WTC11 (cell line): ENCODE measurements at regions not wholly inside any gene's neighbourhood (a gene's known extent, or its start where the extent isn't known, plus 50 kb on each side); places are given as distances from the start of the nearest gene placed in this dataset.

ENCODE experiments used
- ATAC-seq: fragments of 200-7000 bp; cut with Tn5 transposase; 2 replicates; pipeline ENCODE4 v1.10.0; 2021; ENCODE audit warnings: mild to moderate bottlenecking, moderate library complexity
- CTCF ChIA-PET: fragments of 300-600 bp; sonication (Branson Sonifier 250); formaldehyde crosslinking; loops from one replicate; lab custom pipeline; 2021; ENCODE audit warnings: antibody characterized with exemption; lab: Charles Lee
- POLR2A ChIA-PET: fragments of 350-600 bp; sonication (Branson Sonifier 250); formaldehyde crosslinking; loops from one replicate; lab custom pipeline; 2021; ENCODE audit warnings: antibody characterized with exemption; lab: Charles Lee
- DNase-seq: peaks from one replicate; pipeline ENCODE4 v3.0.0; 2021; ENCODE audit warnings: low spot score
- H3K27ac Mint-ChIP-seq: 2 replicates; pipeline ENCODE4 v1.8.0; 2021; ENCODE audit warnings: mixed read lengths
- H3K27me3 Mint-ChIP-seq: 2 replicates; pipeline ENCODE4 v1.8.0; 2021; ENCODE audit warnings: low read depth, mild to moderate bottlenecking, moderate library complexity, mixed read lengths
- H3K36me3 Mint-ChIP-seq: 2 replicates; pipeline ENCODE4 v1.8.0; 2021; ENCODE audit warnings: mixed read lengths
- H3K4me1 Mint-ChIP-seq: 2 replicates; pipeline ENCODE4 v1.8.0; 2022; ENCODE audit warnings: mixed read lengths
- H3K4me3 Mint-ChIP-seq: 2 replicates; pipeline ENCODE4 v1.8.0; 2021; ENCODE audit warnings: mild to moderate bottlenecking, moderate library complexity, mixed read lengths
- H3K9me3 Mint-ChIP-seq: 2 replicates; pipeline ENCODE4 v1.8.0; 2021; ENCODE audit warnings: mixed read lengths
- FOXJ3 ChIP-seq: sonication (generic); formaldehyde crosslinking; IDR thresholded peaks from 2 replicates; pipeline ENCODE4 v1.9.0; 2021; ENCODE audit warnings: missing genetic modification reagents, mild to moderate bottlenecking, borderline replicate concordance
- FOXP4 ChIP-seq: sonication (generic); formaldehyde crosslinking; IDR thresholded peaks from 2 replicates; pipeline ENCODE4 v1.8.0; 2022; ENCODE audit warnings: mild to moderate bottlenecking, missing genetic modification reagents
- HMGXB4 ChIP-seq: sonication (generic); formaldehyde crosslinking; IDR thresholded peaks from 2 replicates; pipeline ENCODE4 v1.8.1; 2023; ENCODE audit warnings: mild to moderate bottlenecking, moderate library complexity, missing genetic modification reagents
- JUN ChIP-seq: sonication (generic); formaldehyde crosslinking; IDR thresholded peaks from 2 replicates; pipeline ENCODE4 v1.8.0; 2023; ENCODE audit warnings: mild to moderate bottlenecking, missing genetic modification reagents
- NFYB ChIP-seq: sonication (generic); formaldehyde crosslinking; conservative IDR thresholded peaks from 2 replicates; pipeline ENCODE4 v1.8.0; 2022; ENCODE audit warnings: low read depth, missing genetic modification reagents
- PRDM15 ChIP-seq: sonication (generic); formaldehyde crosslinking; IDR thresholded peaks from 2 replicates; pipeline ENCODE4 v1.8.0; 2022; ENCODE audit warnings: missing genetic modification reagents
- RELA ChIP-seq: sonication (generic); formaldehyde crosslinking; IDR thresholded peaks from 2 replicates; pipeline ENCODE4 v1.8.1; 2022; ENCODE audit warnings: missing genetic modification reagents, mild to moderate bottlenecking, borderline replicate concordance
- STAT6 ChIP-seq: sonication (generic); formaldehyde crosslinking; conservative IDR thresholded peaks from 2 replicates; pipeline ENCODE4 v1.8.1; 2023; ENCODE audit warnings: mild to moderate bottlenecking, low read depth, missing genetic modification reagents, moderate library complexity
- TCF7 ChIP-seq: sonication (generic); formaldehyde crosslinking; IDR thresholded peaks from 2 replicates; pipeline ENCODE4 v1.8.0; 2022; ENCODE audit warnings: mild to moderate bottlenecking, low read depth, missing genetic modification reagents, moderate library complexity
- ZBTB43 ChIP-seq: sonication (generic); formaldehyde crosslinking; IDR thresholded peaks from 2 replicates; pipeline ENCODE4 v1.8.1; 2023; ENCODE audit warnings: mild to moderate bottlenecking, missing genetic modification reagents
- ZNF232 ChIP-seq: sonication (generic); formaldehyde crosslinking; IDR thresholded peaks from 2 replicates; pipeline ENCODE4 v1.8.0; 2022; ENCODE audit warnings: mild to moderate bottlenecking, missing genetic modification reagents
- ZNF416 ChIP-seq: fragments of 250-450 bp; sonication (Bioruptor Pico); IDR thresholded peaks from 2 replicates; pipeline ENCODE4 v1.9.0; 2021; ENCODE audit warnings: mild to moderate bottlenecking, inconsistent platforms
- ZNF425 ChIP-seq: fragments of 250-450 bp; sonication (Bioruptor Pico); conservative IDR thresholded peaks from 2 replicates; pipeline ENCODE4 v1.9.0; 2021; ENCODE audit warnings: mild to moderate bottlenecking

- no peak for ATAC-seq
- Mint-ChIP-seq H3K4me1 (no peaks in the 10 kb centered on the region), H3K36me3 (no peaks in the 10 kb centered on the region), H3K4me3 (no peak overlapping the region), H3K27ac (no peak overlapping the region), H3K27me3 (no peaks in the 10 kb centered on the region), H3K9me3 (no peaks in the 10 kb centered on the region)
- no peak for TF ChIP-seq ZBTB43 (CRISPR knock-in tag)
- TF ChIP-seq PRDM15 = no peak
- TF ChIP-seq HMGXB4 (CRISPR knock-in tag) = no peak
- no peak for TF ChIP-seq FOXJ3
- no peak for TF ChIP-seq STAT6 (CRISPR knock-in tag)
- no peak for TF ChIP-seq NFYB (CRISPR knock-in tag)
- no peak for TF ChIP-seq FOXP4 (CRISPR knock-in tag)
- no peak for TF ChIP-seq ZNF425
- TF ChIP-seq TCF7 (CRISPR knock-in tag) = no peak
- TF ChIP-seq RELA = no peak
- no peak for TF ChIP-seq ZNF232 (CRISPR knock-in tag)
- no peak for TF ChIP-seq JUN (CRISPR knock-in tag)
- no peak for TF ChIP-seq ZNF416 (CRISPR knock-in tag)
- ChIA-PET POLR2A (no interaction called here), CTCF (interaction anchor here (1.4 kb wide), 1 partner anchor 107 kb away, joined by 4 read pairs; no protein-coding TSS in a partner anchor)
- DNase-seq = no peak
Observed at GRCh38 chr21:16087523-16087922, 357.7 kb downstream of the USP25 start.
